Neuronal stem cell (in vitro differentiated cells): ENCODE measurements at regions not wholly inside any gene's neighbourhood (a gene's known extent, or its start where the extent isn't known, plus 50 kb on each side); places are given as distances from the start of the nearest gene placed in this dataset.

ENCODE experiments used
- DNase-seq: peaks from one replicate; pipeline ENCODE4 v3.0.0-alpha.2; 2013; ENCODE audit warnings: low spot score
- H2AFZ ChIP-seq: one replicate; pipeline ENCODE4 v1.6.1; 2013; ENCODE audit warnings: mild to moderate bottlenecking, low read length, inconsistent platforms
- H2AK5ac ChIP-seq: 2 replicates; pipeline ENCODE4 v1.6.1; 2013; ENCODE audit warnings: low read depth, mild to moderate bottlenecking, inconsistent platforms, low read length, moderate library complexity, mixed read lengths
- H2BK120ac ChIP-seq: 2 replicates; pipeline ENCODE4 v1.6.1; 2013; ENCODE audit warnings: low read depth, mild to moderate bottlenecking, inconsistent platforms, low read length, moderate library complexity, mixed read lengths
- H2BK12ac ChIP-seq: one replicate; pipeline ENCODE4 v1.6.1; 2013; ENCODE audit warnings: low read length, inconsistent platforms
- H2BK15ac ChIP-seq: 2 replicates; pipeline ENCODE4 v1.6.1; 2013; ENCODE audit warnings: mild to moderate bottlenecking, low read length, inconsistent platforms, mixed read lengths
- H2BK5ac ChIP-seq: one replicate; pipeline ENCODE4 v1.6.1; 2013; ENCODE audit warnings: inconsistent platforms, mild to moderate bottlenecking, low read length, moderate library complexity
- H3K14ac ChIP-seq: one replicate; pipeline ENCODE4 v1.6.1; 2013; ENCODE audit warnings: low read length, inconsistent platforms
- H3K18ac ChIP-seq: 2 replicates; pipeline ENCODE4 v1.6.1; 2013; ENCODE audit warnings: low read length, inconsistent platforms
- H3K23ac ChIP-seq: 2 replicates; pipeline ENCODE4 v1.6.1; 2013; ENCODE audit warnings: low read depth, mild to moderate bottlenecking, mixed read lengths, low read length, inconsistent platforms; ENCODE audit not compliant: poor library complexity
- H3K27ac ChIP-seq: replicated peaks from 3 replicates; pipeline ENCODE4 v1.5.1; 2013; ENCODE audit warnings: low read length, inconsistent platforms
- H3K27me3 ChIP-seq, 3 experiments: 2 replicates each; pipeline ENCODE4 v1.6.1; 2013; ENCODE audit warnings: low read length in 3 of 3, mild to moderate bottlenecking in 2 of 3, inconsistent platforms in 1 of 3, low read depth in 1 of 3, mixed read lengths in 1 of 3, moderate library complexity in 1 of 3; ENCODE audit not compliant: control insufficient read depth in 3 of 3, insufficient read depth in 3 of 3
- H3K36me3 ChIP-seq, 2 donors: replicated peaks in 1 of 2; 2 replicates each; pipeline ENCODE4 v1.6.1; 2013; ENCODE audit warnings: low read length in 2 of 2; ENCODE audit not compliant: control insufficient read depth in 2 of 2, insufficient read depth in 2 of 2
- H3K4ac ChIP-seq: 2 replicates; pipeline ENCODE4 v1.6.1; 2013; ENCODE audit warnings: inconsistent platforms, mild to moderate bottlenecking, low read length, moderate library complexity
- H3K4me1 ChIP-seq, 2 donors: 1 replicate in 1 of 2; 2 replicates in 1 of 2; pipeline ENCODE4 v1.6.1; 2013; ENCODE audit warnings: low read length in 2 of 2, low read depth in 1 of 2; ENCODE audit not compliant: control insufficient read depth in 2 of 2, insufficient read depth in 1 of 2
- H3K4me2 ChIP-seq: one replicate; pipeline ENCODE4 v1.6.1; 2013; ENCODE audit warnings: mild to moderate bottlenecking, low read length, inconsistent platforms; ENCODE audit not compliant: insufficient read depth, poor library complexity, severe bottlenecking
- H3K4me3 ChIP-seq, 2 donors: 2 replicates each; pipeline ENCODE4 v1.5.1; 2013; ENCODE audit warnings: low read length in 2 of 2, mild to moderate bottlenecking in 2 of 2, inconsistent platforms in 1 of 2, moderate library complexity in 1 of 2
- H3K79me1 ChIP-seq: one replicate; pipeline ENCODE4 v1.6.1; 2013; ENCODE audit warnings: low read depth, mild to moderate bottlenecking, inconsistent platforms, low read length, moderate library complexity
- H3K9ac ChIP-seq: one replicate; pipeline ENCODE4 v1.6.1; 2013; ENCODE audit warnings: mild to moderate bottlenecking, low read depth, low read length, inconsistent platforms; ENCODE audit not compliant: poor library complexity
- H3K9me3 ChIP-seq, 2 donors: replicated peaks in 1 of 2; 2 replicates each; pipeline versions ENCODE3 to v1.6.1; 2013; ENCODE audit warnings: low read length in 2 of 2, mild to moderate bottlenecking in 2 of 2, inconsistent platforms in 1 of 2, low read depth in 1 of 2, mixed read lengths in 1 of 2, moderate library complexity in 1 of 2; ENCODE audit not compliant: control insufficient read depth in 2 of 2, insufficient read depth in 1 of 2
- H4K8ac ChIP-seq: one replicate; pipeline ENCODE4 v1.6.1; 2013; ENCODE audit warnings: low read depth, mild to moderate bottlenecking, inconsistent platforms, low read length, moderate library complexity
- H4K91ac ChIP-seq: one replicate; pipeline ENCODE4 v1.6.1; 2013; ENCODE audit warnings: low read length, low read depth, mild to moderate bottlenecking, inconsistent platforms; ENCODE audit not compliant: poor library complexity
- WGBS, 2 donors: extraction: QIAGEN DNeasy Blood & Tissue Kit; methylation state at CpG; one replicate each; pipeline ENCODE4 v1.1.7; 2013; ENCODE audit warnings: missing lambda C conversion rate in 2 of 2, mixed read lengths in 1 of 2; ENCODE audit not compliant: insufficient read length in 2 of 2, insufficient replicate concordance in 1 of 2; ENCODE audit errors: extremely low coverage in 2 of 2; 5-methylcytosine and 5-hydroxymethylcytosine counted together

GRCh38 chr6:157744102-157744601 lies 78.9 kb upstream of the SNX9 start:
- Histone ChIP-seq H3K4me3 (no peak overlapping the region), H2BK5ac (no peak overlapping the region), H3K4ac (no peak overlapping the region), H3K9ac (no peak overlapping the region), H3K23ac (no peak overlapping the region), H3K27me3 (peaks cover 0 to 4% (median 0%) of the 10 kb centered on the region in 3 experiments), H4K91ac (no peak overlapping the region), H3K14ac (no peak overlapping the region), H3K4me1 (peaks cover 0 to 2% of the 10 kb centered on the region in 2 donors), H3K9me3 (no peaks in the 10 kb centered on the region), H2AFZ (no peak overlapping the region), H3K4me2 (no peak overlapping the region), H3K36me3 (no peaks in the 10 kb centered on the region), H2BK15ac (no peak overlapping the region), H2AK5ac (no peak overlapping the region), H3K79me1 (no peaks in the 10 kb centered on the region), H3K27ac (no peak overlapping the region), H4K8ac (no peak overlapping the region), H3K18ac (no peak overlapping the region), H2BK12ac (no peak overlapping the region), H2BK120ac (peak overlapping the region; percentile 54)
- WGBS, 2 donors = no CpG with 5 or more reads among the region's 4 CpGs
- DNase-seq = no peak

- Histone ChIP-seq H3K36me3 (no peaks in the 10 kb centered on the region), H3K79me1 (no peaks in the 10 kb centered on the region), H4K8ac (no peak overlapping the region), H4K91ac (no peak overlapping the region), H3K14ac (no peak overlapping the region), H3K4me3 (no peak overlapping the region), H2AFZ (no peak overlapping the region), H3K27me3 (peaks cover 0 to 4% (median 0%) of the 10 kb centered on the region in 3 experiments), H3K4me2 (no peak overlapping the region), H3K23ac (no peak overlapping the region), H2BK15ac (no peak overlapping the region), H3K9ac (no peak overlapping the region), H2BK12ac (no peak overlapping the region), H3K4me1 (no peaks in the 10 kb centered on the region), H3K18ac (no peak overlapping the region), H2BK120ac (no peak overlapping the region), H3K9me3 (no peaks in the 10 kb centered on the region), H3K4ac (no peak overlapping the region), H2BK5ac (no peak overlapping the region), H3K27ac (no peak overlapping the region), H2AK5ac (no peak overlapping the region)
- DNase-seq = no peak
- no CpG with 5 or more reads among the region's 8 CpGs for WGBS, 2 donors
Observed at GRCh38 chr6:157746897-157747296, 76.1 kb upstream of the SNX9 start.

GRCh38 chr6:157747370-157747769 lies 75.7 kb upstream of the SNX9 start:
- no peak for DNase-seq
- H3K4me3 ChIP-seq = no peak overlapping the region

GRCh38 chr6:157748839-157749571 lies 74.0 kb upstream of the SNX9 start:
- Histone ChIP-seq H4K91ac (no peak overlapping the region), H3K18ac (no peak overlapping the region), H3K27me3 (no peaks in the 10 kb centered on the region), H2BK120ac (no peak overlapping the region), H3K4me3 (no peak overlapping the region), H2BK12ac (no peak overlapping the region), H2BK15ac (no peak overlapping the region), H3K27ac (no peak overlapping the region), H4K8ac (no peak overlapping the region), H2AK5ac (no peak overlapping the region), H3K4me2 (no peak overlapping the region), H3K4me1 (no peaks in the 10 kb centered on the region), H3K79me1 (no peaks in the 10 kb centered on the region), H2BK5ac (no peak overlapping the region), H2AFZ (no peak overlapping the region), H3K14ac (no peak overlapping the region), H3K9me3 (peaks cover 0 to 2% of the 10 kb centered on the region in 2 donors), H3K4ac (no peak overlapping the region), H3K36me3 (no peaks in the 10 kb centered on the region), H3K23ac (no peak overlapping the region), H3K9ac (no peak overlapping the region)
- DNase-seq = no peak
- no CpG with 5 or more reads among the region's 2 CpGs for WGBS, 2 donors

More at GRCh38 chr6:157747370-157747769, 75.7 kb upstream of the SNX9 start:
- Histone ChIP-seq H3K23ac (no peak overlapping the region), H3K36me3 (no peaks in the 10 kb centered on the region), H4K91ac (no peak overlapping the region), H4K8ac (no peak overlapping the region), H3K9ac (no peak overlapping the region), H2BK5ac (no peak overlapping the region), H3K14ac (no peak overlapping the region), H3K4me2 (no peak overlapping the region), H2AFZ (no peak overlapping the region), H3K9me3 (no peaks in the 10 kb centered on the region), H3K79me1 (no peaks in the 10 kb centered on the region), H2BK12ac (no peak overlapping the region), H2BK120ac (no peak overlapping the region), H3K18ac (no peak overlapping the region), H3K4ac (no peak overlapping the region), H2BK15ac (no peak overlapping the region), H2AK5ac (no peak overlapping the region), H3K27ac (no peak overlapping the region), H3K4me1 (no peaks in the 10 kb centered on the region), H3K27me3 (peaks cover 0 to 3% (median 0%) of the 10 kb centered on the region in 3 experiments)
- no CpG with 5 or more reads among the region's 4 CpGs for WGBS, 2 donors
